Lung (tissue), 11 donors: ENCODE measurements at regions not wholly inside any gene's neighbourhood (a gene's known extent, or its start where the extent isn't known, plus 50 kb on each side); places are given as distances from the start of the nearest gene placed in this dataset.
A peak's percentile ranks its signal among the peaks of the same experiment; 100 is the strongest.

Experiments
- ATAC-seq: fragments of 200-7000 bp; cut with Tn5 transposase; one replicate; pipeline ENCODE4 v1.9.1; 2020; ENCODE audit warnings: moderate number of reproducible peaks; ENCODE audit not compliant: insufficient read depth, low FRiP score
- DNase-seq, 3 donors: peaks; one replicate each; pipeline ENCODE4 v3.0.0-alpha.2; 2013 to 2017
- H3K27ac ChIP-seq, 2 donors: one replicate each; pipeline ENCODE4 v1.5.1; 2013; ENCODE audit warnings: mild to moderate bottlenecking in 2 of 2, moderate library complexity in 2 of 2, control low read depth in 1 of 2, inconsistent platforms in 1 of 2, low read depth in 1 of 2, low read length in 1 of 2
- H3K27me3 ChIP-seq, 3 donors: one replicate each; pipeline ENCODE4 v1.5.1; 2013; ENCODE audit warnings: low read length in 2 of 3; ENCODE audit not compliant: control insufficient read depth in 3 of 3, insufficient read depth in 3 of 3
- H3K36me3 ChIP-seq, 4 donors: one replicate each; pipeline ENCODE4 v1.5.1; 2013; ENCODE audit warnings: low read length in 4 of 4, mild to moderate bottlenecking in 1 of 4, moderate library complexity in 1 of 4; ENCODE audit not compliant: control insufficient read depth in 4 of 4, insufficient read depth in 4 of 4
- H3K4me1 ChIP-seq, 5 donors: one replicate each; pipeline ENCODE4 v1.5.1; 2013; ENCODE audit warnings: low read length in 5 of 5, mild to moderate bottlenecking in 2 of 5, moderate library complexity in 1 of 5; ENCODE audit not compliant: control insufficient read depth in 5 of 5, insufficient read depth in 5 of 5
- H3K4me3 ChIP-seq: one replicate; pipeline ENCODE4 v1.5.1; 2013; ENCODE audit warnings: mild to moderate bottlenecking, control low read depth, moderate library complexity
- H3K9ac ChIP-seq, 2 donors: one replicate each; pipeline ENCODE4 v1.5.1; 2013; ENCODE audit warnings: low read length in 2 of 2, control low read depth in 1 of 2; ENCODE audit not compliant: insufficient read depth in 1 of 2
- H3K9me3 ChIP-seq, 4 donors: one replicate each; pipeline ENCODE4 v1.5.1; 2013; ENCODE audit warnings: low read length in 3 of 4, mild to moderate bottlenecking in 1 of 4, moderate library complexity in 1 of 4; ENCODE audit not compliant: control insufficient read depth in 4 of 4, insufficient read depth in 3 of 4
- WGBS, 2 donors: extraction: QIAGEN DNeasy Blood & Tissue Kit; methylation state at CpG; one replicate each; pipeline ENCODE4 v1.1.7; 2013; 5-methylcytosine and 5-hydroxymethylcytosine counted together
- TF ChIP-seq, protein P1 (sequence below): IDR thresholded peaks from 2 replicates; pipeline ENCODE4 v1.5.1; 2012; ENCODE audit warnings: mild to moderate bottlenecking; ENCODE audit errors: control extremely low read depth, extremely low read depth
- donor health status: control.
- donor health status: control.
- donor health status: Bipolar disorder and iron deficiency.
- donor health status: healthy.
- donor health status: DM: yes; HTN: yes; CAD: no.

DNA sequence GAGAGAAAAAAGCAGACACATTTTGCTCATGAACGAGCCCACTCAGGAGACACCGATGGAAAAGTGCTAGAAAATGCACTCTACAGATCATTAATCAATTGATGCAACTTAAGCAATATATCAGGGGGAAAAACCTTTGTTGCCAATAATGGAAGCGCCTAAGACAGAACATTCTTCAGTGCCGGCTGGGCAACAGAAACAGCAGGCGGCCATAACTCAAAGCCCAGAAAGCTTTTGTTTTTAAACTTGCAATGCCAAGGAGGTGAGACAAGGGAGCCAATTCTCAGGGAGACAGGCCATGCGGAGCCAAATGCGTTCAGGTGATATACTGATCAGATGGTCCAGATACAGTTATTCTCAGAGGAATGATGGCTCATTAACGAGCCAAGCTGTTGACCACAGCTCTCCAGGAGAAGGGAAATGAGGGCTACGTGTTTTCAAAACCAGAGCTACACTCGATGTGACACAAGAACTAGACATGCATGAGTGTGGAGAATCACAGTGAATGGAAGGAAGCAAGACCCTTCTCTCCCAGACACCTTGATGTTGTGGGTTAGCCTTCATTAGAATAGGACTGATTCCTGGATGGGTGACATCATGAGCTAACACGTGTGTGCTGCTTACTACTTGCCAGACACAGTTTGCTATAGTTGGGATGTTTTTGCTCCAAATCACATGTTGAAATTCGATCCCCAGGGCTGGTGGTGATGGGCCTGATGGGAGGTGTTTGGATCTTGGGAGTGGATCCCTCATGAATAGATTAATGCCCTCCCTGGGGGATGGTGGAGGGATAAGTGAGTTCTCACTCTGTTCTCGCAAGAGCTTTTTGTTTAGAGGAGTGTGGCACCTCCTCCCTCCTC lies 79.1 kb upstream of the KCNMA1 start:
- WGBS, 2 donors, result 68 to 76% methylated on average over 13 of the region's 13 CpGs
- Histone ChIP-seq H3K36me3 (no peaks in the 10 kb centered on the region), H3K4me3 (no peak overlapping the region), H3K9ac (no peak overlapping the region), H3K27ac (no peak overlapping the region), H3K9me3 (no peaks in the 10 kb centered on the region), H3K4me1 (no peaks in the 10 kb centered on the region), H3K27me3 (peaks cover 0 to 16% (median 2%) of the 10 kb centered on the region in 3 donors)
- ATAC-seq (no peak), DNase-seq (peak in 2 of 3 donors; percentile 16 to 50)
- TF ChIP-seq, protein P1, sequence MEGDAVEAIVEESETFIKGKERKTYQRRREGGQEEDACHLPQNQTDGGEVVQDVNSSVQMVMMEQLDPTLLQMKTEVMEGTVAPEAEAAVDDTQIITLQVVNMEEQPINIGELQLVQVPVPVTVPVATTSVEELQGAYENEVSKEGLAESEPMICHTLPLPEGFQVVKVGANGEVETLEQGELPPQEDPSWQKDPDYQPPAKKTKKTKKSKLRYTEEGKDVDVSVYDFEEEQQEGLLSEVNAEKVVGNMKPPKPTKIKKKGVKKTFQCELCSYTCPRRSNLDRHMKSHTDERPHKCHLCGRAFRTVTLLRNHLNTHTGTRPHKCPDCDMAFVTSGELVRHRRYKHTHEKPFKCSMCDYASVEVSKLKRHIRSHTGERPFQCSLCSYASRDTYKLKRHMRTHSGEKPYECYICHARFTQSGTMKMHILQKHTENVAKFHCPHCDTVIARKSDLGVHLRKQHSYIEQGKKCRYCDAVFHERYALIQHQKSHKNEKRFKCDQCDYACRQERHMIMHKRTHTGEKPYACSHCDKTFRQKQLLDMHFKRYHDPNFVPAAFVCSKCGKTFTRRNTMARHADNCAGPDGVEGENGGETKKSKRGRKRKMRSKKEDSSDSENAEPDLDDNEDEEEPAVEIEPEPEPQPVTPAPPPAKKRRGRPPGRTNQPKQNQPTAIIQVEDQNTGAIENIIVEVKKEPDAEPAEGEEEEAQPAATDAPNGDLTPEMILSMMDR, result no peak

DNA sequence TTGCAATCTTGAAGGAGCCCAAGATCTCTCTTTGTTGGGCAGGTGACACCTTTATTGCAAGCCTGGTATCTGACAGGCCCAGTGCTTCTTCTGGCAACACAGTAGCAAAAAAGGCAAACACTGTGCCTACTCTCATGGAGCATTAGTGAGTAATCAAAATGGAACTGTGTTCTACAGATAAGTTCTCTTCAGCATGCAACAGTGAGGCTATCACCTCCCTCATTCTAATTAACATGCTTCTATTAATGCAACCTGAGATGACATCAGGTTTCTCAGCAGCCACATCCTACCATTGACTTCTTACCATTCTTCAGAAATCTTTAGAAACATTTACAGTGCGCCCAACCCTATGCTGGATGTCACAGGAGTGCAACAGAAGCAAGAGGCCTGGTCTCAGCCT lies 77.9 kb upstream of the KCNMA1 start:
- no peaks in the 10 kb centered on the region for H3K4me1 ChIP-seq
- TF ChIP-seq, protein P1, result no peak
- no peak overlapping the region for H3K4me3 ChIP-seq
- no peaks in the 10 kb centered on the region for H3K36me3 ChIP-seq
- ATAC-seq, result no peak
- H3K9me3 ChIP-seq, result no peaks in the 10 kb centered on the region
- peaks cover 0 to 21% (median 7%) of the 10 kb centered on the region in 3 donors for H3K27me3 ChIP-seq
- DNase-seq, result no peak
- WGBS, 2 donors, result 88 to 95% methylated on average over 1 of the region's 1 CpG
- H3K27ac ChIP-seq, result no peak overlapping the region
- H3K9ac ChIP-seq, result no peak overlapping the region

DNA sequence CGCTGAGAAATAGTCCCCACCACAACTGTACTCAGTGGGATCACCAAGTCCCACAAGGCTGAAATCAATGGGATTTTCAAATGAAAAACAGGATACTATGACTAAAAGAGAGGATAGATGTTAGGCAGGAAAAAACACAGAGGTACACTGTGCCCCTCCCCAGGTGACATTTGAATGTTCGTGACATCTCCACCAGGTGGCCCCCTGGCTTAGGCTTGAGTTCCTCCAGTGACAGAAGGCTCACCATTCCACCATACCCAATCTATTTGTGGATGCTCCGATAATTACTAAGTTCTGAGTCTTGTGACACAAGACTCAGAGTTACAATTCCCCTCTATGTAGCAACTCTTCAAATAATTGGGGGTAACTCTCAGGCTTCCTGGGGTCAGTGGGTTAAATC lies 77.5 kb upstream of the KCNMA1 start:
- Histone ChIP-seq H3K4me1 (no peaks in the 10 kb centered on the region), H3K9ac (no peak overlapping the region), H3K27ac (no peak overlapping the region), H3K9me3 (no peaks in the 10 kb centered on the region), H3K36me3 (no peaks in the 10 kb centered on the region), H3K27me3 (peaks cover 0 to 25% (median 9%) of the 10 kb centered on the region in 3 donors), H3K4me3 (no peak overlapping the region)
- WGBS, 2 donors, result 68 to 73% methylated on average over 3 of the region's 3 CpGs
- TF ChIP-seq, protein P1, result no peak
- no peak for DNase-seq
- ATAC-seq, result no peak
